Activated CD4-positive, alpha-beta T cell treated with anti-CD3 and anti-CD28 coated beads, Interleukin-2, amount 50 U/mL, for 16 hours (primary cell): ENCODE measurements at regions not wholly inside any gene's neighbourhood (a gene's known extent, or its start where the extent isn't known, plus 50 kb on each side); places are given as distances from the start of the nearest gene placed in this dataset.

ENCODE experiments used
- DNase-seq: peaks from one replicate; pipeline ENCODE4 v3.0.0-alpha.2; 2020

GRCh38 chr3:25056803-25057351 is 371.2 kb upstream of the RARB start:
- no peak for DNase-seq

- no peak for DNase-seq
Measured at GRCh38 chr3:25057379-25057778, 370.7 kb upstream of the RARB start.

- no peak for DNase-seq
Measured at GRCh38 chr3:25064681-25065080, 363.4 kb upstream of the RARB start.

GRCh38 chr3:25069970-25070369 is 358.1 kb upstream of the RARB start:
- no peak for DNase-seq

- DNase-seq, result no peak
Measured at GRCh38 chr3:25071846-25072245, 356.2 kb upstream of the RARB start.

- no peak for DNase-seq
Measured at GRCh38 chr3:25073423-25073822, 354.6 kb upstream of the RARB start.

GRCh38 chr3:25074149-25074548 is 353.9 kb upstream of the RARB start:
- no peak for DNase-seq

GRCh38 chr3:25080461-25080860 is 347.6 kb upstream of the RARB start:
- DNase-seq, result no peak

- no peak for DNase-seq
Measured at GRCh38 chr3:25084016-25084415, 344.0 kb upstream of the RARB start.

- DNase-seq, result no peak
Measured at GRCh38 chr3:25086721-25087120, 341.3 kb upstream of the RARB start.

- no peak for DNase-seq
Measured at GRCh38 chr3:25088284-25088683, 339.8 kb upstream of the RARB start.

GRCh38 chr3:25090698-25091453 is 337.2 kb upstream of the RARB start:
- no peak for DNase-seq

GRCh38 chr3:25091934-25092333 is 336.1 kb upstream of the RARB start:
- no peak for DNase-seq

- no peak for DNase-seq
Measured at GRCh38 chr3:25094932-25095685, 333.0 kb upstream of the RARB start.

GRCh38 chr3:25096536-25096935 is 331.5 kb upstream of the RARB start:
- no peak for DNase-seq

- no peak for DNase-seq
Measured at GRCh38 chr3:25097023-25097422, 331.0 kb upstream of the RARB start.

GRCh38 chr3:25099666-25100065 is 328.4 kb upstream of the RARB start:
- no peak for DNase-seq

- no peak for DNase-seq
Measured at GRCh38 chr3:25103391-25103790, 324.7 kb upstream of the RARB start.

- DNase-seq, result no peak
Measured at GRCh38 chr3:25107918-25108617, 320.0 kb upstream of the RARB start.

- no peak for DNase-seq
Measured at GRCh38 chr3:25110642-25111041, 317.4 kb upstream of the RARB start.

GRCh38 chr3:25113891-25114290 is 314.2 kb upstream of the RARB start:
- DNase-seq, result no peak

GRCh38 chr3:25114532-25114931 is 313.5 kb upstream of the RARB start:
- no peak for DNase-seq

- DNase-seq, result no peak
Measured at GRCh38 chr3:25117005-25117593, 311.0 kb upstream of the RARB start.
